Activated CD8-positive, alpha-beta memory T cell treated with anti-CD3 and anti-CD28 coated beads, Interleukin-2, amount 50 U/mL, for 24 hours (primary cell): ENCODE measurements at regions not wholly inside any gene's neighbourhood (a gene's known extent, or its start where the extent isn't known, plus 50 kb on each side); places are given as distances from the start of the nearest gene placed in this dataset.
"Not testable (repeated sequence)": the region's sequence is repeated elsewhere in the genome, so short reads cannot be mapped to it uniquely, and the experiment has no call there.

Experiments used
- DNase-seq: peaks from one replicate; pipeline ENCODE4 v3.0.0-alpha.2; 2020; ENCODE audit errors: extremely low read depth

DNA sequence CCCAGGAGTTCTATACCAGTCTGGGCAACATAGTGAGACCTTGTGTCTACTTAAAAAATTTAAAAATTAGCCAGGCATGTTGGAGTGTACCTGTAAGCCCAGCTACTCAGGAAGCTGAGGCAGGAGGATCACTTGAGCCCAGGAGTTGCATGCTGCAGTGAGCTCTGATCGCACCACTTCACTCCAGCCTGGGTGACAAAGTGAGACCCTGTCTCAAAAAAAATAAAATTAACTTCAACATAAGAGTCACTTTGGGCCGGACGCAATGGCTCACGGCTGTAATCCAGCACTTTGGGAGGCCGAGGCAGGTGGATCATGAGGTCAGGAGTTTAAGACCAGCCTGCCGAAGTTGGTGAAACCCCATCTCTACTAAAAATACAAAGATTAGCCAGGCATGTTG, 699.1 kb upstream of the AUTS2 start:
- not testable (repeated sequence) for DNase-seq

- DNase-seq = no peak
These were observed 698.2 kb upstream of the AUTS2 start for GRCh38 chr7:68900096-68900495.

GRCh38 chr7:68904630-68905029, 693.6 kb upstream of the AUTS2 start:
- no peak for DNase-seq

- DNase-seq = no peak
These were observed 686.5 kb upstream of the AUTS2 start for GRCh38 chr7:68911754-68912153.

GRCh38 chr7:68914006-68914405, 684.3 kb upstream of the AUTS2 start:
- no peak for DNase-seq

GRCh38 chr7:68917041-68917651, 681.1 kb upstream of the AUTS2 start:
- DNase-seq = no peak

GRCh38 chr7:68918621-68919020, 679.7 kb upstream of the AUTS2 start:
- DNase-seq = no peak

DNA sequence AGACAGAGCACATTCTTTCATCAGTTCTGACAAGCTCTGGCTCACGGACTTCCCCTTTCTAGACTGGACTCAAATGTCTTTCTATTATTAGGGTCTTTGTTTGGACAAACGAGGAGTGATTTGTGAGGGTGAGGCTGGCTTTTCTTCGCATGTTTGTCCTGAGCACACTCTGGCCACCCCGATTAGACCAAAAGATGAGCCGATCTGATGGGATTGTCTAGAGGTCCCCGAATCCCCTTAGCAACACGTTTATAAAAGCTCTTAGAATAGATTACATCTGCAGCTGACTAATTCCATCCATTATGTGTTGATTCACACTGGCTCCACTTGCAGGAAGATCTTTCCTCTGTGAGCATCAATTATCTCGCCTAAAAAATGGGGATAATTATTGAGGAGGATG, 675.4 kb upstream of the AUTS2 start:
- no peak for DNase-seq

DNA sequence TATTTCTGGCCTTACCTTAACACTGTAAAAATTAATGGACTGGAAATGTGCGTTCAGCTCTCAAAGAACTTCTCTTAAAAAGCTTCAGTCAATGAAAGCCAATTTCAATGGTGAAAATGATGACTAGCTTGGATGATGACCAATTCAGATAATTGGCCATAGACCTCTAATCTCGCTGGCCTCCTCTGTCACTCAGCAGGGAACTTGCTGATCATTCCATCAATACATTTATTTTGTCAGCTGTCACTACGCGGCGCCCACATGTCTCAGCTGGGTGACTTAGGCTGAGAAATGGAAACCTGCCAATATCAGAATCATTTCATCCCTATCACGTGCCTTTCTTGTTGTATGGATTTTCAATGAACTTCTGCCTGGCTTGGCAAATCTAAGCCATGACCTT, 673.0 kb upstream of the AUTS2 start:
- no peak for DNase-seq

- no peak for DNase-seq
These were observed 668.5 kb upstream of the AUTS2 start for GRCh38 chr7:68929781-68930261.

DNA sequence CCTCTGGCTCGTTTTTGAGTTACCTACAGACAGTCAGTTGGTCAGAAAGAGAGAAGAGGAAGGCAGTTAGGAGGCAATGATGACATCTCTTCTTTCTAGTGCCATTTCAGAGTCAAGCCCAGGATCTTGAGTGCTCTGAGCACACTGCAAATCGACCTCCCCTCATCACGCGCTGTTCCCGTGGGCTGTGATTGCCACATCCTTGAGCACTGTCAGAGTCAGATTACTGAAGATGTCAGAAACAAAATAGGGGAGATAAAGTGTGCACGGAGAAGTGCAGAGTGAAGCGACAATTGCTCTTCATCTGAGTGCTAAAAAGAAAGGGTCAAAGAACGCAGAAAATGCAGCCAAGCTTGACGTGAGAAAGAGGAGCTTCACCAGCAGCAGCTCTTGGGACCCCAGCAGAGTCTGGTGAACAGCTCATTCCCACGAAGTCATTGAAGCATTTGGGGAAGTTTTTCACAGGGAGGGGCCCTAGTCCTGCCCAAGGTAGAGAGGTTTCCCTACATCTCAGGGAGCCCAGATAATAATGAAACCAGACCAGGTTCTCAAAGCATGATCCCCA, 661.7 kb upstream of the AUTS2 start:
- no peak for DNase-seq

DNA sequence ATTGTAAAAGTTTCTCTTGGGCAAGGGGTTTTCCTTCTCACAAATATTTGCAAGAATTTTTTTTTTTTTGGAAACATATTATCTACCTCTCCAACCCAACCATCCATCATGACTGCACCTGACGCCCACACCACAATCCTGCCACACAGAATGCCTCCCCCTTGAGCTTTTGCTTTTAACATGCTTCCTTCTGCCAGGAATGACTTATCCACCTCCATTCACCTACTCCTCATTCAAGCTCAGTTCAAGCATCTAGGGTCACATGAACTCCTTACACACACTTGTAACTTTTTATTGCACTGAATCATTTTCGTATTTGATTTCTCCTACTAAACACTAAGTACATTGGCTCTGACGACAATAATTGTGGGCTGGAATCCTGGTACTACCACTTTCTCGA, 660.1 kb upstream of the AUTS2 start:
- no peak for DNase-seq

DNA sequence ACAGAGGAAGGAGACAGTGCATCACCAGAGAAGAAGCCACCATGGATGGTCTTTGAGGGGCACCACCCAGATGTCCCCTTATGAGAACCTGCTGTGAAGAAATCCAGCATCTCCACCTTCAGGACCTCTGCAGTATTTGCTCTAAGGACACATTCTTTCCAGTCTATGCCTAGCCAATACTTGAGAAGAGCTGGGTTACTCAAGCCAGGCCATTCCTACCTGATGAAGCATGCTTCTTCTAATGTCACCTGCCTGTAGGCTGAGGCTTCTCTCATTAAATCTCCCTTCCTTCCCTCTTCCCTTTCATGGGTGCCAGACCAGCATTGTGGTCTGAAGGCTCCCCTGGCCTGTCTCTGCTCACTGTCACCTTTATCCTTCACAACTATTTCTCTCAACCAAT, 654.5 kb upstream of the AUTS2 start:
- DNase-seq = no peak

DNA sequence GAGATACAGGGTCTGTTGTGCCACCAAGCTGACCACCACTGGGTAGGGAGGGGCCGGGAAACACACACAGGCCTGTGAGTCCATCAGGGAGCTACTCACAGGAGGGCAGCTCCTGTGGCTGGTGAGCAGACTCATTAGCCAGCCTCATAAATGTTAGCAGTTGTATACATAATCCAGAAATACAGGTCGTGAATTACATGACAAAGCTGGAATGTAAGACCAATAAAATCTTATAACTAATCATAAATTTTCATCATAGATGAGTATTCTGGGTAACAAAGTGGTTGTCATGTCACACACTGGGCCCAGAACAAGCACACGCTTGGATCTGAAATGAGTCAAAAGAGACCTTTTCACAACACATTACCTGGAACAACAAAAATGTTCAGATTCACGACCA, 642.6 kb upstream of the AUTS2 start:
- no peak for DNase-seq

DNA sequence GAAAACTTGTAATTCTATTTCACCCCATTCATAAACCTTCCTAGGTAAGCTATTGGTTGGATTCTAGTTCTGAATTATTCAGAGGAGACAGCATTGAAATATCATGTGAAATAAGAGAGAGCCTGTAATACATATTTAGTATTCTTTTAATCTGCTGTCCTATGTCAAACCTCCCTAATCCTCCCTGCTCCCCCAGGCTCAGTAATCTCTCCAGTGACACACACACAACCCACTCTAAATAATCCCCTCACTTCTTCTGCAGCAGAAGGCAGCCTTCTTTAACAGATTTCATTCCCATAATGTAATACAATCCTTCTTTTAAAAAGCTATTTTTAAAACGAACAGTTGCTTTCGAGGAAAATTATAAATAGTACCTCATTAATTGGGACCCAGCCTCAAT, 639.7 kb upstream of the AUTS2 start:
- DNase-seq = no peak

DNA sequence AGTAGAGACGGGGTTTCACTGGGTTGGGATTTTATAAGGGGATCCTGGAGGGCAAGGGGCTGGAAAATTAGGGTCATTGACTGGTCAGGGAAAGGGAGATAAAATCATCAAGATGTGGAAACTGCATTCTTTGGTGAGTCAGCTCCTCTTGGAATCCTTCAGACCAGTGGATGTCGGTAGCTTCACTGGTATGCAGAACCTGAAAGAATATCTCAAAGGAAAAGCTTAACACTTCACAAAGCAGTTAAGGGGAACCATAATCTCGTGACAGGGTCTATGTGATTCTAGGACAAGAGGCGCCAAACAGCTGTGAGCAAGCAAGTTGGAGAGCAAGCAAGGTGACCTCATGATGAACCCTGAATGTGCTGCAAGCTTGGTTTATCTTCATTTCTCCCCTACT, 634.7 kb upstream of the AUTS2 start:
- DNase-seq = no peak

DNA sequence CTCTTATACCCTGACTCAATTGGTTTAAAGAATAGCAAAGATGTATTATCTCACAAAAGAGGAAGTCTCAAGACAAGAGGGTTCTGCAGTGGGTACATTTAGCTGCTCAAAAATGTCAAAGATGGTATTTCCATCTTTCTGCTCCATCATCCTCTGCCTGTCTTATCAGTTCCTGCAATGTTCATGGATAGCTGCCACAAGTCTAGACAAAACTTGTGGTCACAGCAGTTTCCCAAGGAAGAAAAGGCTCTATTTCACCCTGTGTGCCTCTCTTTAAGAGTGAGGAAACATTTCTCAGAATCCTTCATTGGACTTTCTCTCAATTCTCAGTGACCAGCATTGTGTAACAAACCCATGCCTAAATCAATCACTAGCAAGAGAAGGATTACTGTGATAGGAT, 634.2 kb upstream of the AUTS2 start:
- DNase-seq = no peak

- DNase-seq = no peak
These were observed 632.9 kb upstream of the AUTS2 start for GRCh38 chr7:68965351-68965750.

DNA sequence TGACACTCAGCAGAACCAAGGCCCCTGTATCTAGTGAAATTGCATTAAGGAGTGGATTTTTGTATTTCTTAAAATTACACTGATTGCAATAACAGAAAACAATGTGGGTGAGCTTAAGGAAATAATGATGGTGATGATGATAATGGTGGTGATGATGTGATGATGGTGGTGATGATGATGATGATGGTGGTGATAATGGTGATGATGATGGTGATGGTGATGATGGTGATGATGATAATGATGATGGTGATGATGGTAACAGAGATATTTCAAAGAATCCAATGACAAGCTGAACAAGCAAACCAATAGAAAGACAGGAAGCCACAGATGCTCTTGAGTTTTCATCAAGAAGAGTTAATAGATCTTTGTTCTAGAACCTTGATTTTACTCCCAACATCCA, 630.7 kb upstream of the AUTS2 start:
- DNase-seq = no peak

GRCh38 chr7:68969571-68969970, 628.7 kb upstream of the AUTS2 start:
- no peak for DNase-seq

GRCh38 chr7:68971634-68972340, 626.5 kb upstream of the AUTS2 start:
- DNase-seq = no peak

- DNase-seq = no peak
These were observed 620.8 kb upstream of the AUTS2 start for GRCh38 chr7:68977385-68978055.

- no peak for DNase-seq
These were observed 619.6 kb upstream of the AUTS2 start for GRCh38 chr7:68978710-68979109.
